ENCODE measurements at regions not wholly inside any gene's neighbourhood (a gene's known extent, or its start where the extent isn't known, plus 50 kb on each side); places are given as distances from the start of the nearest gene placed in this dataset.

GRCh38 chr4:129583868-129584267 is 487.9 kb downstream of the C4orf33 start:
- no peaks in the 10 kb centered on the region for H3K4me1 Mint-ChIP-seq
- H3K27me3 Mint-ChIP-seq (ENCODE audit: low read depth) = no peaks in the 10 kb centered on the region
- H3K4me3 Mint-ChIP-seq = no peak overlapping the region
- TF ChIP-seq CTCF (IDR thresholded peaks at IDR 0.05; ENCODE audit: unreplicated experiment) = no peak
- no peak for DNase-seq (ENCODE audit: low spot score in 2 of 2, unreplicated experiment in 2 of 2)
- peaks cover 29% of the 10 kb centered on the region for H3K9me3 Mint-ChIP-seq
- no peak overlapping the region for H3K27ac Mint-ChIP-seq
- no peaks in the 10 kb centered on the region for H3K36me3 Mint-ChIP-seq

- TF ChIP-seq CTCF (IDR thresholded peaks at IDR 0.05; ENCODE audit: unreplicated experiment) = no peak
- no peak for DNase-seq (ENCODE audit: low spot score in 2 of 2, unreplicated experiment in 2 of 2)
- Mint-ChIP-seq H3K4me1 (peaks cover 7% of the 10 kb centered on the region), H3K36me3 (no peaks in the 10 kb centered on the region), H3K9me3 (peaks cover 11% of the 10 kb centered on the region), H3K27me3 (ENCODE audit: low read depth) (no peaks in the 10 kb centered on the region), H3K4me3 (no peak overlapping the region), H3K27ac (no peak overlapping the region)
Measured at GRCh38 chr4:129598582-129598981, 502.6 kb downstream of the C4orf33 start.

GRCh38 chr4:129600898-129601297 is 504.9 kb downstream of the C4orf33 start:
- no peak overlapping the region for H3K4me3 Mint-ChIP-seq
- H3K9me3 Mint-ChIP-seq = peaks cover 3% of the 10 kb centered on the region
- peaks cover 12% of the 10 kb centered on the region for H3K4me1 Mint-ChIP-seq
- H3K27ac Mint-ChIP-seq = no peak overlapping the region
- no peak for TF ChIP-seq CTCF (IDR thresholded peaks at IDR 0.05; ENCODE audit: unreplicated experiment)
- H3K36me3 Mint-ChIP-seq = no peaks in the 10 kb centered on the region
- DNase-seq (ENCODE audit: low spot score in 2 of 2, unreplicated experiment in 2 of 2) = no peak
- H3K27me3 Mint-ChIP-seq (ENCODE audit: low read depth) = no peaks in the 10 kb centered on the region

GRCh38 chr4:129602447-129602846 is 506.5 kb downstream of the C4orf33 start:
- peaks cover 3% of the 10 kb centered on the region for H3K9me3 Mint-ChIP-seq
- no peaks in the 10 kb centered on the region for H3K27me3 Mint-ChIP-seq (ENCODE audit: low read depth)
- no peak overlapping the region for H3K27ac Mint-ChIP-seq
- peaks cover 12% of the 10 kb centered on the region for H3K4me1 Mint-ChIP-seq
- TF ChIP-seq CTCF (IDR thresholded peaks at IDR 0.05; ENCODE audit: unreplicated experiment) = no peak
- no peaks in the 10 kb centered on the region for H3K36me3 Mint-ChIP-seq
- no peak overlapping the region for H3K4me3 Mint-ChIP-seq
- no peak for DNase-seq (ENCODE audit: low spot score in 2 of 2, unreplicated experiment in 2 of 2)

- Mint-ChIP-seq H3K4me1 (peaks cover 12% of the 10 kb centered on the region), H3K4me3 (no peak overlapping the region), H3K27ac (no peak overlapping the region), H3K9me3 (peaks cover 3% of the 10 kb centered on the region), H3K36me3 (no peaks in the 10 kb centered on the region), H3K27me3 (ENCODE audit: low read depth) (no peaks in the 10 kb centered on the region)
- no peak for DNase-seq (ENCODE audit: low spot score in 2 of 2, unreplicated experiment in 2 of 2)
- no peak for TF ChIP-seq CTCF (IDR thresholded peaks at IDR 0.05; ENCODE audit: unreplicated experiment)
Measured at GRCh38 chr4:129603241-129603931, 507.4 kb downstream of the C4orf33 start.
